ENCODE measurements at regions not wholly inside any gene's neighbourhood (a gene's known extent, or its start where the extent isn't known, plus 50 kb on each side); places are given as distances from the start of the nearest gene placed in this dataset.

DNA sequence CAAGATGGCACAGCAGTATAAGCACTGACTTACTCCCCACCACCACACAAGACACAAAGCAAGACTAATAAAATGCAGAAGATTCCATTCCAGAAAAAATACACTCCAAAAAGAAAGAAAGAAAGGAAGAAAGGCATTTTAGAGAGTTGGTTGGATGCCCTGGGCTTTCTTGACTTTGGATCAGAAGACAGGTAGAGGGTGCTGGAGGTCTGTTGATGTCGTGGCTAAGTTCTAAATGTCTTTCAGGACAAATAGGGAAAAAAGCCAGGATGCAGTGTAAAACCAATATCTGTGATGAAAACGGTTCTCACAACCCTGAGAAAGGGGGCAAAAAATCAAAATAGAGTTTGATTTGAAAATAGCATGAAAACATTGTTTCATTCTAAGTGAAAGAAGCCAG is 555.2 kb upstream of the PRKX start:
- no peak for DNase-seq (ENCODE audit: low read depth)
- H3K4me3 ChIP-seq (ENCODE audit: low read depth, low read length) = no peak overlapping the region
- TF ChIP-seq, protein P1, sequence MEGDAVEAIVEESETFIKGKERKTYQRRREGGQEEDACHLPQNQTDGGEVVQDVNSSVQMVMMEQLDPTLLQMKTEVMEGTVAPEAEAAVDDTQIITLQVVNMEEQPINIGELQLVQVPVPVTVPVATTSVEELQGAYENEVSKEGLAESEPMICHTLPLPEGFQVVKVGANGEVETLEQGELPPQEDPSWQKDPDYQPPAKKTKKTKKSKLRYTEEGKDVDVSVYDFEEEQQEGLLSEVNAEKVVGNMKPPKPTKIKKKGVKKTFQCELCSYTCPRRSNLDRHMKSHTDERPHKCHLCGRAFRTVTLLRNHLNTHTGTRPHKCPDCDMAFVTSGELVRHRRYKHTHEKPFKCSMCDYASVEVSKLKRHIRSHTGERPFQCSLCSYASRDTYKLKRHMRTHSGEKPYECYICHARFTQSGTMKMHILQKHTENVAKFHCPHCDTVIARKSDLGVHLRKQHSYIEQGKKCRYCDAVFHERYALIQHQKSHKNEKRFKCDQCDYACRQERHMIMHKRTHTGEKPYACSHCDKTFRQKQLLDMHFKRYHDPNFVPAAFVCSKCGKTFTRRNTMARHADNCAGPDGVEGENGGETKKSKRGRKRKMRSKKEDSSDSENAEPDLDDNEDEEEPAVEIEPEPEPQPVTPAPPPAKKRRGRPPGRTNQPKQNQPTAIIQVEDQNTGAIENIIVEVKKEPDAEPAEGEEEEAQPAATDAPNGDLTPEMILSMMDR (conservative IDR thresholded peaks at IDR 0.05; ENCODE audit: low read depth, low read length) = no peak

DNA sequence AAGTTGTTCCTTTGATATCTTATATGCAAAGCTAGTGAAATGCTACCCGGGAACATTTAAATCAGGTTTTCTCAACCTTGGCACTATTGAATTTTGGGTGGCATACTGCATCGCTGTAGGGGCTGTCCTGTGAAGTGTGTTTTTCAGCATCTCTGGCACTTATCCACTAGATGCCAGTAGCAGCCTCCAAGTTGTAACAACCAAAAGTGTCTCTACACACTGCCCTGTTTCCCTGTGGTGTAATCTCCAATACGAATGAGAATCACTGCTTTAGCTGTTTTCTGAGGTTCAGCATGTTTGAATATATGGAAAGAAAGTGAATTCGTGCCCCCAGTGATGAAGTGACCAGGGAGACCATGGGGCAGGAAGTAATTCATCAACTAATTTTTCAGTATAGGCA is 551.6 kb upstream of the PRKX start:
- no peak for DNase-seq (ENCODE audit: low read depth)
- TF ChIP-seq, protein P1 (conservative IDR thresholded peaks at IDR 0.05; ENCODE audit: low read depth, low read length) = no peak
- H3K4me3 ChIP-seq (ENCODE audit: low read depth, low read length) = no peak overlapping the region

DNA sequence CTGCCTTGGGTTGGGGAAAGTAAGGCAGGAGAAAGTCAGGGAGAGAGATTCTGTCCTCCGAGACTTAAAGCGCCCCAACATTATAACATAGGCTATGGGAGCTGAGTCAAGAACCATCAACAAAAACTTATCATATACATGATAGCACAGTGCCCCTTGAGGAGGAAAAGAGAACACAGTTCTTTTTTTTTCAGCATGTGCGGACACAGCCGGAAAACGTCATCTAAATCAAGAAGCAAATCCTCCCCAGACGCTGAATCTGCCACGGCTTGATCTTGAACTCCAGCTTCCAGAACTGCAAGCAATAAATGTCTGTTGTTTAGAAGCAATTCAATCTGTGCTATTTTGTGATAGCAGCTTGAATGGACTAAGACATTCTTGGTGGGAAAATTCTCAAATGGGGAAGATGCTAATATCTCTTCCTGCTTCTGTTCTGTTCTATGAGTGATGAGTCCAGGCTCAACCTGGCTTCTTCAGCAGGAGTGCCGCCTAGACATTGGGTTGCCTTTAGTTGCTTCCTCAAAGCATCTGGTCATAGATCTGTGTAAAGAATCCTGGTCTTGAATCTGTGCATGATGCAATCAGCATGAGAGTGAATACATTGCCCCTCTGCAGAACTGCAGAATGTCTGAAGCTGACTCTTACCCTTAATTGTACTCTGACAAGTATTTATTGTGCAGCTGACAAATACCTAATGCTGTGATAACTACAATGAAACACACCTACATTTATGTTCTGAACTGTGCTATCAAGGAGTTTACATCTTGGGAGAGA is 549.8 kb upstream of the PRKX start:
- no peak for DNase-seq (ENCODE audit: low read depth)
- TF ChIP-seq, protein P1 (conservative IDR thresholded peaks at IDR 0.05; ENCODE audit: low read depth, low read length) = peak; percentile 34
- no peak overlapping the region for H3K4me3 ChIP-seq (ENCODE audit: low read depth, low read length)

DNA sequence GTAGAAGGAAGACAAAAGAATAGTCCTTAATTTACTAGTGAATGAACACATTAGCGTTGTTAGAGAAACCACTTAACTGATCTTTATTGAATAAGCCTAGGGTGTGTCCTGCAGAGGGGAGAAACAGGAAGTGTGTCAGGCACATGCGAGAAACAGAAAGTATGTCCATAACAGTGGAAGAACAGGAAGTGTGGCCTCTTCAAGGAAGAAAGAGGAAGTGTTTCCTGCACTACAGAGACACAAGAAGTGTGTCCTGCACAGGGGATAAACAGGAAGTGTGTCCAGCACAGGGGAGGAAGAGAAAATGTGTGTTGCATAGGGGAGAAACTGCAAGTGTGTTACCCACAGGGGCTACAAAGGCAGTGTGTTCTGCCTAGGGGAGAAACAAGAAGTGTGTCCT is 539.6 kb upstream of the PRKX start:
- no peak for DNase-seq (ENCODE audit: low read depth)
- H3K4me3 ChIP-seq (ENCODE audit: low read depth, low read length) = no peak overlapping the region
- TF ChIP-seq, protein P1 (conservative IDR thresholded peaks at IDR 0.05; ENCODE audit: low read depth, low read length) = no peak

DNA sequence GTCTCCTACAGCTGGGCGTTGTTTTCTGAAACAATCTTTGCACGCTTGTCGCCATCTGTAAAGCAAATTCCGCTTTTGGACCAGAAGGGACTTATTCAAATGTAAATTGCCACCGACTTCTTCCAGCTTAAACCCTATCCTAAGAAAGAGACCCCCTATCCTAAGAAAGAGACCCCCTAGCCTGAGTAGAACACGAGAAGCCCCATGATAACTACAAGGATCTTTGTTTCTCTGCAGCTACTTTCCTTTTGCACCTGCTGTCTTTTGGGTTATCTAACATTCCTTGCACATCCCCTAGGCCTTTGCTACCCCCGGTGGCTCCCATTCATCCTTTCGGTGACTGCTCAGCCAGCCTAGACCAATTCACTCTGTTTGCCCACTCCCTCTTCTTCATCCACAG is 536.0 kb upstream of the PRKX start:
- TF ChIP-seq, protein P1 (conservative IDR thresholded peaks at IDR 0.05; ENCODE audit: low read depth, low read length) = no peak
- H3K4me3 ChIP-seq (ENCODE audit: low read depth, low read length) = no peak overlapping the region
- DNase-seq (ENCODE audit: low read depth) = no peak

DNA sequence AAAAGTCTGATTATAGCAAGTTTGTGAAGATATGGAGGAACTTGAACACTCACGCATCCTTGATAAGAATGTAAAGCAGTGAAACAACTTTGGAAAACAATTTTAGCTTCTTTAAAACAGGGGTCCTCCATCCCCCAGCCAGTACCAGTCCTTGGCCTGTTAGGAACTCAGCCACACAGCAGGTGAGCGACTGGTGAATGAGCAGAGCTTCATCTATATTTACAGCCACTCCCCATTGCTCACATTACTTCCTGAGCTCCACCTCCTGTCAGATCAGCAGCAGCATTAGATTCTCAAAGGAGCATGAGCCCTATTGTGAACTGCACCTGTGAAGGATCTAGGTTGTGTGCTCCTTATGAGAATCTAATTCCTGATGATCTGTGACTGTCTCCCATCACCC is 530.3 kb upstream of the PRKX start:
- H3K4me3 ChIP-seq (ENCODE audit: low read depth, low read length) = no peak overlapping the region
- TF ChIP-seq, protein P1 (conservative IDR thresholded peaks at IDR 0.05; ENCODE audit: low read depth, low read length) = no peak
- no peak for DNase-seq (ENCODE audit: low read depth)
